Tibial nerve (tissue), 4 donors: ENCODE measurements at regions not wholly inside any gene's neighbourhood (a gene's known extent, or its start where the extent isn't known, plus 50 kb on each side); places are given as distances from the start of the nearest gene placed in this dataset.

Experiments used
- EP300 ChIP-seq, 2 donors: sonication (generic); formaldehyde crosslinking; IDR thresholded peaks; one replicate each; pipeline ENCODE4 v1.6.1; 2017; ENCODE audit warnings: antibody characterized with exemption in 2 of 2, mild to moderate bottlenecking in 1 of 2
- POLR2A ChIP-seq, 2 donors: fragments of 450-650 bp; IDR thresholded peaks; one replicate each; pipeline ENCODE4 v1.6.1; 2017; ENCODE audit warnings: antibody characterized with exemption in 2 of 2, mild to moderate bottlenecking in 2 of 2, moderate library complexity in 2 of 2
- TF ChIP-seq, protein P1 (sequence below), 5 experiments: fragments of 200-600 bp in 3 of 5; fragments of 450-650 bp in 2 of 5; sonication (generic) in 3 of 5; IDR thresholded peaks; one replicate each; pipeline ENCODE4 v1.5.1; 2016 to 2019; ENCODE audit warnings: antibody characterized with exemption in 5 of 5, mild to moderate bottlenecking in 3 of 5, moderate library complexity in 2 of 5

DNA sequence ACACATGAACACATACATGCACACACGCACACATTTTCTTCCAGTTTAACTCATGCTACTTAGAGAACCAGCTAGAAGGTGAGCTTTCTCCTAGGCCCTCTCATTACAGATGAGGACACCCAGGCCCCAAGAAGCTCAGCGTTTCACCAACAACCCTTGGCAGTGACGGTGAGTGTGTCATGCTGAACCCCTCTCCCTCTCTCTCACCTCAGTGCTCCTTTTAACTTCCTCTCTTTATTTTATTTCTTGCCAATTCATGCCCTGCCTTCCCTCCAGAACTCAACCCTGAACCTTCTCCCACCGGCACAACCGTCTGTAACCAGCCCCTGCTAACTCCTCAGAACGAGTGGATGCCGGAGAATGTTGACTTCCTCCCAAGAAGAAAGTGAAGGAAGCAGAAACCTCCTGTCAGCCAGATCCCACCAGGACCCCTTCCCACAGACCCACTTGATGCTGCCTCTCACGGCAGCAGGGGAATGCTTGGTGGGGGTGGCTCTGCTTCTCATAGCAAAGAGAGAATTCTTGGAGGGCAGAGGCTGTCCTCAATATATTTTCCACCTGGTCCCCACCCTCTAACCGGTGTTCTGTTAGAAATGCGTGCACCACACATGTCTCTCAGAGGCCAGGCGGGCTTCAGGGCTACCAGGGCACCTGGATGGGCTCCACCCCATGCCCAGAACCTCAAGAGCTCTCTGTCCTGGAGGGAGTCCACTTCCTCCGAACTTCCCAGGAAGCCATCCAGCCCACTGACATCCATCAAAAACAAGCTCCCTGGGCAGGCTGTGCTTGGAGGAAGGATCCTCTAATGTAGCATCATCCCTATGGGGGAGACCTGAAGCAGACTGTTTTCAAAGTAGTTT lies 134.0 kb downstream of the TOMM20 start:
- no peak for TF ChIP-seq EP300 (IDR thresholded peaks at IDR 0.05)
- TF ChIP-seq, protein P1, sequence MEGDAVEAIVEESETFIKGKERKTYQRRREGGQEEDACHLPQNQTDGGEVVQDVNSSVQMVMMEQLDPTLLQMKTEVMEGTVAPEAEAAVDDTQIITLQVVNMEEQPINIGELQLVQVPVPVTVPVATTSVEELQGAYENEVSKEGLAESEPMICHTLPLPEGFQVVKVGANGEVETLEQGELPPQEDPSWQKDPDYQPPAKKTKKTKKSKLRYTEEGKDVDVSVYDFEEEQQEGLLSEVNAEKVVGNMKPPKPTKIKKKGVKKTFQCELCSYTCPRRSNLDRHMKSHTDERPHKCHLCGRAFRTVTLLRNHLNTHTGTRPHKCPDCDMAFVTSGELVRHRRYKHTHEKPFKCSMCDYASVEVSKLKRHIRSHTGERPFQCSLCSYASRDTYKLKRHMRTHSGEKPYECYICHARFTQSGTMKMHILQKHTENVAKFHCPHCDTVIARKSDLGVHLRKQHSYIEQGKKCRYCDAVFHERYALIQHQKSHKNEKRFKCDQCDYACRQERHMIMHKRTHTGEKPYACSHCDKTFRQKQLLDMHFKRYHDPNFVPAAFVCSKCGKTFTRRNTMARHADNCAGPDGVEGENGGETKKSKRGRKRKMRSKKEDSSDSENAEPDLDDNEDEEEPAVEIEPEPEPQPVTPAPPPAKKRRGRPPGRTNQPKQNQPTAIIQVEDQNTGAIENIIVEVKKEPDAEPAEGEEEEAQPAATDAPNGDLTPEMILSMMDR (IDR thresholded peaks at IDR 0.05): no peak
- TF ChIP-seq POLR2A (IDR thresholded peaks at IDR 0.05): no peak
